ENCODE measurements at regions not wholly inside any gene's neighbourhood (a gene's known extent, or its start where the extent isn't known, plus 50 kb on each side); places are given as distances from the start of the nearest gene placed in this dataset.

- H3K4me1 ChIP-seq (ENCODE audit: control insufficient read depth in 1 of 2, insufficient read depth in 2 of 2, low read length in 2 of 2): peaks cover 61 to 71% of the 10 kb centered on the region in 2 experiments
- H3K4me3 ChIP-seq (replicated peaks in 1 of 2; ENCODE audit: low read depth in 1 of 2, low read length in 2 of 2): peak overlapping the region in 1 of 2 experiments; percentile 27; a peak in 2 of 4 replicates
- H3K36me3 ChIP-seq (ENCODE audit: control insufficient read depth in 1 of 2, insufficient read depth in 2 of 2, low read length in 2 of 2): no peaks in the 10 kb centered on the region
- H3K79me2 ChIP-seq (ENCODE audit: insufficient read depth, low read length): no peaks in the 10 kb centered on the region
- no peaks in the 10 kb centered on the region for H3K9me2 ChIP-seq (ENCODE audit: insufficient read depth)
- peak overlapping the region; percentile 86 for H3K27ac ChIP-seq (ENCODE audit: low read depth, low read length)
- ChIA-PET CTCF (interaction anchor here (1.1 to 1.4 kb wide), 2 partner anchors 74 to 138 kb away, joined by 3 to 4 read pairs; no protein-coding TSS in a partner anchor), POLR2A (no interaction called here), RAD21 (ENCODE audit: low non-redundant PET in 1 of 2, low total read pairs in 2 of 2, uncharacterized antibody in 2 of 2, unreplicated experiment in 2 of 2) (interaction anchor here (0.5 to 0.9 kb wide), 3 partner anchors 70 to 83 kb away, joined by 3 to 4 read pairs (median 3); no protein-coding TSS in a partner anchor)
- H3K4me2 ChIP-seq (ENCODE audit: low read length): peak overlapping the region; percentile 62
- peak overlapping the region; percentile 58 for H2AFZ ChIP-seq (ENCODE audit: low read depth, low read length, poor library complexity, severe bottlenecking)
- H3K27me3 ChIP-seq (ENCODE audit: insufficient read depth, low read length): no peaks in the 10 kb centered on the region
- TF ChIP-seq POLR2A (IDR thresholded peaks at IDR 0.05; ENCODE audit: borderline replicate concordance, extremely low read depth, insufficient read depth, insufficient read length) (no peak), SRF (IDR thresholded peaks at IDR 0.05; ENCODE audit: low read depth) (no peak), TCF7L2 (IDR thresholded peaks at IDR 0.05; ENCODE audit: borderline replicate concordance, extremely low read depth, insufficient read depth, insufficient read length) (no peak), ELF1 (IDR thresholded peaks at IDR 0.05; ENCODE audit: borderline replicate concordance, low read depth) (no peak), REST (IDR thresholded peaks at IDR 0.05; ENCODE audit: low read depth) (no peak)
- H3K9ac ChIP-seq (ENCODE audit: low read length): peak overlapping the region; percentile 34
- intact Hi-C loops (cut with micrococcal nuclease): no loop called here
- peak; percentile 26 for ATAC-seq
- H4K20me1 ChIP-seq (ENCODE audit: insufficient read depth): no peaks in the 10 kb centered on the region
- DNase-seq (ENCODE audit: low read depth, low spot score): no peak
- no TSS peak for BruUV-seq (replicated peaks)
- no peaks in the 10 kb centered on the region for H3K9me3 ChIP-seq (ENCODE audit: control insufficient read depth in 1 of 2, insufficient read depth in 1 of 2, low read depth in 1 of 2, low read length in 2 of 2)
Observed at GRCh38 chr2:234363647-234364294, 133.1 kb downstream of the ARL4C start.

All from HCT116 (cell line).